PFSK-1 (cell line): ENCODE measurements at regions not wholly inside any gene's neighbourhood (a gene's known extent, or its start where the extent isn't known, plus 50 kb on each side); places are given as distances from the start of the nearest gene placed in this dataset.

Experiments
- POLR2AphosphoS5 ChIP-seq: IDR thresholded peaks from 2 replicates; pipeline ENCODE4 v1.6.1; 2012; ENCODE audit warnings: low read depth, mild to moderate bottlenecking, control low read depth, low read length, moderate library complexity
- TAF1 ChIP-seq: IDR thresholded peaks from 2 replicates; pipeline ENCODE4 v1.6.1; 2012; ENCODE audit warnings: low read length, control low read depth, borderline replicate concordance; ENCODE audit not compliant: insufficient read depth

DNA sequence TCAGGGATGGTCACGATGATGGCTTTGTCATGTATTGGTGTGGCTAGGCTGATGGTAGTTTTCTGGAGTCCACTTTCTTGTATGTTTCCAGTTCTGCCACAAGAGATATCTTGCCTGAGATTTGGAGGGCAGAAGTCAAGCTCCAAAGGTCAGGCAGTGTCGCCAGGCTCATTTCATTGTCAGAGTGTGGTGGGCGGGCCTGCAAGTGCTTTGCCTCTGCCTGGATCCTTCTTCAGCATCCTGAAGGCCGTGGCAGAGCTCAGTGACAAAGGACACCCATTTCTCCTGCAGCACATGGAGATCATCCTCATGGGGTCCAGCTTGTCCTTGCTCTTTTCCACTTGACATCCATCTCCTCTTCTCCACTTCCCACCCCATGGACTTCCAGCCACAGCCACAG is 139.7 kb downstream of the SMIM20 start:
- TF ChIP-seq TAF1, result no peak
- TF ChIP-seq POLR2AphosphoS5, result no peak
